GM12874 (cell line): ENCODE measurements at regions not wholly inside any gene's neighbourhood (a gene's known extent, or its start where the extent isn't known, plus 50 kb on each side); places are given as distances from the start of the nearest gene placed in this dataset.

Experiments
- CTCF ChIP-seq: IDR thresholded peaks from 2 replicates; pipeline ENCODE4 v1.5.1; 2011; ENCODE audit warnings: low read depth, mild to moderate bottlenecking, control low read depth, low read length, moderate library complexity; ENCODE audit not compliant: insufficient read depth

GRCh38 chr4:158094413-158095134 is 78.3 kb downstream of the GASK1B start:
- no peak for TF ChIP-seq CTCF

GRCh38 chr4:158090323-158090722 is 82.5 kb downstream of the GASK1B start:
- no peak for TF ChIP-seq CTCF

GRCh38 chr4:158080354-158080753 is 92.5 kb downstream of the GASK1B start:
- no peak for TF ChIP-seq CTCF

- TF ChIP-seq CTCF: no peak
These were observed 93.2 kb downstream of the GASK1B start for GRCh38 chr4:158079661-158080060.

- no peak for TF ChIP-seq CTCF
These were observed 95.0 kb downstream of the GASK1B start for GRCh38 chr4:158077835-158078234.

GRCh38 chr4:158074851-158075250 is 98.0 kb downstream of the GASK1B start:
- no peak for TF ChIP-seq CTCF

GRCh38 chr4:158071931-158072330 is 100.9 kb downstream of the GASK1B start:
- TF ChIP-seq CTCF: no peak
